ENCODE measurements at regions not wholly inside any gene's neighbourhood (a gene's known extent, or its start where the extent isn't known, plus 50 kb on each side); places are given as distances from the start of the nearest gene placed in this dataset.

DNA sequence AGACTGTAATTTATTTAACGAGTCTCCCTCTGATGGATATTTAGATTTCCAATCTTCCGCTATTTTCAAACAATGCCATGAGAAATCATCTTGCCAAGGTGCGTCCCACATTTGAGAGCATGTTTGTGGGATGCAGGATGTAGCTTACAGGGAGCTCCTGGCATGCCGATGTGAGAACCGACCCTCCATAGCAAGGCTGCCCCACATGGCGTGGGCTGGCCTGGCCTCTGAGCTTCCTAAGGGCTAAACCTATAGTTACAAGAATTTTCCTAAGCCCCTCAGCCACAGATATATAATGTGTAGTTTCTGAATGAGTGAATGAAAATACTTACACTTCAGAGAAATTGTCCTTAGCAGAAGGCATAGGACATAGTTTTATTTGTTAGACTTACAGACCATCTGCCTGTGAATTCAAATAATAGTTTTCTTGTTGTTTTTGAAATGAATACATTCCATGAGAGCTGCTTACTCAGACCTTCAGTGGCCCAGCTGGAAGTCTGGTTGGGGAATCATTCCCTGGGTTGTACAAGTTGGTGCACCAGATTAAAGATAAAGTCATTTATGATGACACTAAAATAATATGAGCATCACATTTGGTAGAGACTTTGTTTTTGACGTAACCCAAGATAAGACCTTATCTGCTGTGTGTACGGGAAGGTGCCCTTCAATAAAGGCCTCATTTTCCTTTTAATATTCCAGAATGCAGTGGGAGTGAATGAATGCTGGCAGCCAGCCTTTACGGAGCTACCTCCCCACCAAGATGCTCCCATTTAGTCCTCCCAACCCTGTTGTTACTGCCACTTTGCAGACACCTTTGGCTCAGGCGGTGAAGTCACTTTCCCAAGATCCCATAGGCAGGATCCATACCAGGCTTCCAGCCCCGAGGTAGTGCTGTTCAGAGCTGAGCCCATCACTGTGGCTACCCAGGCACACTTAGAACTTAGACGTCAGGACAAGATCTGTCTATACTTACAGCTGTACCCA, 107.1 kb downstream of the GLI2 start:
- Mint-ChIP-seq H3K27me3 (ENCODE audit: low read depth) (no peaks in the 10 kb centered on the region), H3K36me3 (ENCODE audit: low read depth) (no peaks in the 10 kb centered on the region), H3K4me3 (ENCODE audit: unreplicated experiment) (no peak overlapping the region), H3K4me1 (ENCODE audit: low read depth) (peaks cover 24% of the 10 kb centered on the region), H3K9me3 (ENCODE audit: low read depth) (no peaks in the 10 kb centered on the region), H3K27ac (ENCODE audit: unreplicated experiment) (peak overlapping the region; percentile 58)
- DNase-seq (ENCODE audit: low spot score) = peak; percentile 36
- TF ChIP-seq, protein P1, sequence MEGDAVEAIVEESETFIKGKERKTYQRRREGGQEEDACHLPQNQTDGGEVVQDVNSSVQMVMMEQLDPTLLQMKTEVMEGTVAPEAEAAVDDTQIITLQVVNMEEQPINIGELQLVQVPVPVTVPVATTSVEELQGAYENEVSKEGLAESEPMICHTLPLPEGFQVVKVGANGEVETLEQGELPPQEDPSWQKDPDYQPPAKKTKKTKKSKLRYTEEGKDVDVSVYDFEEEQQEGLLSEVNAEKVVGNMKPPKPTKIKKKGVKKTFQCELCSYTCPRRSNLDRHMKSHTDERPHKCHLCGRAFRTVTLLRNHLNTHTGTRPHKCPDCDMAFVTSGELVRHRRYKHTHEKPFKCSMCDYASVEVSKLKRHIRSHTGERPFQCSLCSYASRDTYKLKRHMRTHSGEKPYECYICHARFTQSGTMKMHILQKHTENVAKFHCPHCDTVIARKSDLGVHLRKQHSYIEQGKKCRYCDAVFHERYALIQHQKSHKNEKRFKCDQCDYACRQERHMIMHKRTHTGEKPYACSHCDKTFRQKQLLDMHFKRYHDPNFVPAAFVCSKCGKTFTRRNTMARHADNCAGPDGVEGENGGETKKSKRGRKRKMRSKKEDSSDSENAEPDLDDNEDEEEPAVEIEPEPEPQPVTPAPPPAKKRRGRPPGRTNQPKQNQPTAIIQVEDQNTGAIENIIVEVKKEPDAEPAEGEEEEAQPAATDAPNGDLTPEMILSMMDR (IDR thresholded peaks at IDR 0.05) = no peak

GRCh38 chr2:120844070-120844738, 108.5 kb downstream of the GLI2 start:
- Mint-ChIP-seq H3K4me3 (ENCODE audit: unreplicated experiment) (no peak overlapping the region), H3K4me1 (ENCODE audit: low read depth) (peaks cover 24% of the 10 kb centered on the region), H3K27ac (ENCODE audit: unreplicated experiment) (no peak overlapping the region), H3K36me3 (ENCODE audit: low read depth) (peaks cover 7% of the 10 kb centered on the region), H3K27me3 (ENCODE audit: low read depth) (no peaks in the 10 kb centered on the region), H3K9me3 (ENCODE audit: low read depth) (peaks cover 5% of the 10 kb centered on the region)
- TF ChIP-seq, protein P1 (IDR thresholded peaks at IDR 0.05) = no peak
- DNase-seq (ENCODE audit: low spot score) = peak; percentile 2

- H3K4me3 Mint-ChIP-seq (ENCODE audit: unreplicated experiment) = no peak overlapping the region
- DNase-seq (ENCODE audit: low spot score) = peak; percentile 79
- H3K9me3 Mint-ChIP-seq (ENCODE audit: low read depth) = peaks cover 13% of the 10 kb centered on the region
- no peaks in the 10 kb centered on the region for H3K27me3 Mint-ChIP-seq (ENCODE audit: low read depth)
- no peak overlapping the region for H3K27ac Mint-ChIP-seq (ENCODE audit: unreplicated experiment)
- peaks cover 24% of the 10 kb centered on the region for H3K4me1 Mint-ChIP-seq (ENCODE audit: low read depth)
- peaks cover 17% of the 10 kb centered on the region for H3K36me3 Mint-ChIP-seq (ENCODE audit: low read depth)
- TF ChIP-seq, protein P1 (IDR thresholded peaks at IDR 0.05) = no peak
Measured at GRCh38 chr2:120845277-120845676, 109.6 kb downstream of the GLI2 start.

DNA sequence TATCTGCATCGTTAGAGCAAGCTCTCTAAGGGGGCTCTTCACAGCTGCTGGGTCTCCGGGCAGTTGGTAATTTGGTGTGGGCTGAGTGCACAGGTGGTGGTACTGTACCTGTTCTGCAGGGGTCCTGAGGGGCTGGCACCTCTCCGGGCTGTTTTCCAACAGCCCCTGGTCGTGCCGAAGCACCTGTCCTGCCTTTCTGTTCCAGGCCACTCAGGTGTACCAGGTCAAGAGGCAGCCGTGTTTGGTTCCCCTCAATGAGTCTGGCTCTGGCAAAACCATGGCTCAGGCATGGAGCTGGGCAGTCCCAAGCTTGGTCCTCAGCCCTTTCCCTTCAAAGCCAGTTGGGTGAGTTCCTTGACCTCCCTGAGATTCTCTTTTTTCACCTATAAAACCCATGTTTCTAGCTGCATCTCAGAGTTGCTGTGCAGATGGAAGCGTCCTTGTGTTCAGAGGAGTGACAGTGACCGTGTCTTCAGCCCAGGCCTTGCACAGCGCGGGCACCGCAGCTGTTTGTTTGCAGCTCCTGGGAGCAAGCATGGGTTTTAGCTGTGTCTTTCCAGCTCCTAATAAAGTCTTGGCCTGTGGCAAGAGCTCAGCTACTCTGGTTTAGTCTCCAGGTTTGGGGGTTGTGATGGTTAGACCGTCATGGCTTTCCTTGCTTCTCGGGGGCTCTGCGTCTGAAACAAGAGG, 110.9 kb downstream of the GLI2 start:
- H3K27ac Mint-ChIP-seq (ENCODE audit: unreplicated experiment) = no peak overlapping the region
- H3K4me3 Mint-ChIP-seq (ENCODE audit: unreplicated experiment) = no peak overlapping the region
- TF ChIP-seq, protein P1 (IDR thresholded peaks at IDR 0.05) = no peak
- H3K9me3 Mint-ChIP-seq (ENCODE audit: low read depth) = peaks cover 13% of the 10 kb centered on the region
- peaks cover 25% of the 10 kb centered on the region for H3K4me1 Mint-ChIP-seq (ENCODE audit: low read depth)
- H3K27me3 Mint-ChIP-seq (ENCODE audit: low read depth) = no peaks in the 10 kb centered on the region
- H3K36me3 Mint-ChIP-seq (ENCODE audit: low read depth) = peaks cover 18% of the 10 kb centered on the region
- DNase-seq (ENCODE audit: low spot score) = peak; percentile 52
